Ascending aorta (tissue), 2 donors: ENCODE measurements at regions not wholly inside any gene's neighbourhood (a gene's known extent, or its start where the extent isn't known, plus 50 kb on each side); places are given as distances from the start of the nearest gene placed in this dataset.
A peak's percentile ranks its signal among the peaks of the same experiment; 100 is the strongest.

Source experiments
- DNase-seq, 2 donors: peaks; one replicate each; pipeline ENCODE4 v3.0.0-alpha.2; 2019; ENCODE audit warnings: low spot score in 2 of 2
- H3K27ac ChIP-seq, 2 donors: fragments of 200-600 bp; sonication (generic); one replicate each; pipeline ENCODE4 v1.5.1; 2016 to 2017; ENCODE audit warnings: mild to moderate bottlenecking in 1 of 2
- H3K27me3 ChIP-seq: fragments of 200-600 bp; sonication (generic); one replicate; pipeline ENCODE4 v1.5.1; 2017
- H3K36me3 ChIP-seq, 2 donors: fragments of 200-600 bp; sonication (generic); one replicate each; pipeline ENCODE4 v1.5.1; 2016
- H3K4me1 ChIP-seq, 2 donors: fragments of 200-600 bp; sonication (generic); one replicate each; pipeline ENCODE4 v1.5.1; 2016 to 2017; ENCODE audit warnings: mild to moderate bottlenecking in 1 of 2
- H3K4me3 ChIP-seq, 2 donors: fragments of 200-600 bp; sonication (generic); one replicate each; pipeline ENCODE4 v1.5.1; 2016 to 2017; ENCODE audit warnings: mild to moderate bottlenecking in 1 of 2
- H3K9me3 ChIP-seq, 2 donors: fragments of 200-600 bp; sonication (generic); one replicate each; pipeline ENCODE4 v1.5.1; 2016
- intact Hi-C: fragments of 100-400 bp; cut with DNase I; formaldehyde crosslinking; loops from one replicate; pipeline ENCODE4 v1.15.1; 2023
- TF ChIP-seq, protein P1 (sequence below), 3 experiments: fragments of 200-600 bp in 2 of 3; fragments of 450-650 bp in 1 of 3; sonication (generic) in 2 of 3; IDR thresholded peaks; one replicate each; pipeline ENCODE4 v1.5.1; 2016 to 2019; ENCODE audit warnings: antibody characterized with exemption in 3 of 3, mild to moderate bottlenecking in 1 of 3, moderate library complexity in 1 of 3

DNA sequence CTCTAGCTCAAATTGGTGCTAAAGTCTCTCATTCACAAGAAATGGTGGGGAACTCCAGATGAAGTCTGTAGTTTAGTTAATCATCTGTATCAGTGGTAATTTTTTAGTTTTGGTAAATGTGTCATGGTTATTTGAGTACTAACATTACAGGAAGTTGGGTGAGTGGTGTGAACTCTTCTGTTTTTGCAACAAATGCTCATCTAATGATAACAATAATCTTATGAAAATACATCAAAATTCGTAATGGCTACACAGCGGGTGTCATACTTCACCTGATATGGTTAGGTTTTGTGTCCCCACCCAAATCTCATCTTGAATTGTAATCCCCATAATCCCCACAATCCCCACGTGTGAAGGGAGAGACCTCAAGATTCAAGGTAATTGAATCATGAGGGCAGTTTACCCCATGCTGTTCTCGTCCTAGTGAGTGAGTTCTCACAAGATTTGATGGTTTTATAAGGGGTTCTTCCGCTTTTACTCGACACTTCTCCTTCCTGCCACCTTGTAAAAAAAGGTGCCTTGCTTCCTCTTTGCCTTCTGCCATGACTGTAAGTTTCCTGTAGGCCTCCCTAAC lies 209.3 kb upstream of the FOXN3 start:
- intact Hi-C loops: no loop called here
- H3K27me3 ChIP-seq: no peaks in the 10 kb centered on the region
- no peaks in the 10 kb centered on the region for H3K36me3 ChIP-seq
- TF ChIP-seq, protein P1, sequence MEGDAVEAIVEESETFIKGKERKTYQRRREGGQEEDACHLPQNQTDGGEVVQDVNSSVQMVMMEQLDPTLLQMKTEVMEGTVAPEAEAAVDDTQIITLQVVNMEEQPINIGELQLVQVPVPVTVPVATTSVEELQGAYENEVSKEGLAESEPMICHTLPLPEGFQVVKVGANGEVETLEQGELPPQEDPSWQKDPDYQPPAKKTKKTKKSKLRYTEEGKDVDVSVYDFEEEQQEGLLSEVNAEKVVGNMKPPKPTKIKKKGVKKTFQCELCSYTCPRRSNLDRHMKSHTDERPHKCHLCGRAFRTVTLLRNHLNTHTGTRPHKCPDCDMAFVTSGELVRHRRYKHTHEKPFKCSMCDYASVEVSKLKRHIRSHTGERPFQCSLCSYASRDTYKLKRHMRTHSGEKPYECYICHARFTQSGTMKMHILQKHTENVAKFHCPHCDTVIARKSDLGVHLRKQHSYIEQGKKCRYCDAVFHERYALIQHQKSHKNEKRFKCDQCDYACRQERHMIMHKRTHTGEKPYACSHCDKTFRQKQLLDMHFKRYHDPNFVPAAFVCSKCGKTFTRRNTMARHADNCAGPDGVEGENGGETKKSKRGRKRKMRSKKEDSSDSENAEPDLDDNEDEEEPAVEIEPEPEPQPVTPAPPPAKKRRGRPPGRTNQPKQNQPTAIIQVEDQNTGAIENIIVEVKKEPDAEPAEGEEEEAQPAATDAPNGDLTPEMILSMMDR (IDR thresholded peaks at IDR 0.05): no peak
- H3K9me3 ChIP-seq: no peaks in the 10 kb centered on the region
- H3K4me1 ChIP-seq: no peaks in the 10 kb centered on the region
- H3K27ac ChIP-seq: no peak overlapping the region
- no peak overlapping the region for H3K4me3 ChIP-seq
- no peak for DNase-seq

DNA sequence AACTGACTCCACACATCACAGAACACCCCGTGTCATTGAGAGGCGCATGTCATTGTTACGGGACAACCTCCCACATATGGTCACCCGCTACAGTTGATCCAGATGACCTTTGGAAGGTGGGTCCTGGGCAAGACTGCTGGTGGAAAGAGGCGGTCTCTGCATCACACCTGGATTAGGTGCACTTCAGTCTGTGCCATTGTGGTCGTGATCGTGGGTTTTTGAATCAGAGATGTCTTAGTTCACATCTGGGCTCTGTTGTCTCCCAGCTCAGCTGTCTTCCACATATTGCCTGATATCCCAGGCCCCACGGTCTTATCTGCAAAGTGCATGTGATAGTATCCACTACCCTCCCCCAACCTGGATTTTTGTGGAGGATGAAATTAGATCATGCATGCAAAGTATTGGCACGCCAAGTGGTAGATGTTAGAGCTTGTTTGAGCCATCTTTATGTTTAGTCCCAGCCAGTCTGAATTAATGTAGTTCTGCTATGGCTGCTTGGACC lies 208.7 kb upstream of the FOXN3 start:
- no peak overlapping the region for H3K27ac ChIP-seq
- H3K4me1 ChIP-seq: no peaks in the 10 kb centered on the region
- H3K36me3 ChIP-seq: no peaks in the 10 kb centered on the region
- intact Hi-C loops: no loop called here
- no peak overlapping the region for H3K4me3 ChIP-seq
- H3K27me3 ChIP-seq: no peaks in the 10 kb centered on the region
- H3K9me3 ChIP-seq: no peaks in the 10 kb centered on the region
- DNase-seq: no peak
- TF ChIP-seq, protein P1 (IDR thresholded peaks at IDR 0.05): no peak

DNA sequence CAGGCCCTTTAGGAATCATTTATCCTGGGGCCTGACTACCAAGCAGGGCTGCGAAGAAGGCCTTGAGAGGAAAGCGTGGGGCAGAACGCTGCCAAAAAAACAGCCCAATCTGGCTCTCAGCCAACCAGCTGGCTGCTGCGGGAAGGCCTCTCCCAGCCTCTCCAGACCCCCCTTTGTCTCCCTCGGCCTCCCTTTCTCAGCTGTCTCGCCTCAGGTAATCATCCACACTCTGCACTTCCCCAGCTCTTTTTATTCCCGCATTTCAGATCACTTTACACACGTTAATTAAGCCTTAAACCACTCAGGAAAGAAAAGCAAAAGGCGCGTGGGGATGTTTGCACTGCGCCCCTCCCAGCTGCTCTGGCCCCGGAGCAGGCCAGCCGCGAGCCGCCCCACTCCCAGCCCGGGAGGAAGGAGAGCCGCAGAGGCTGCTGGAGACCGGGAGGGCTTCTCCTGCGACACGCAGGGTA lies 208.2 kb upstream of the FOXN3 start:
- DNase-seq: no peak
- H3K4me1 ChIP-seq: no peaks in the 10 kb centered on the region
- no peaks in the 10 kb centered on the region for H3K9me3 ChIP-seq
- H3K27ac ChIP-seq: no peak overlapping the region
- TF ChIP-seq, protein P1 (IDR thresholded peaks at IDR 0.05): no peak
- H3K36me3 ChIP-seq: no peaks in the 10 kb centered on the region
- intact Hi-C loops: no loop called here
- no peaks in the 10 kb centered on the region for H3K27me3 ChIP-seq
- H3K4me3 ChIP-seq: peak overlapping the region in 1 of 2 donors; percentile 12

DNA sequence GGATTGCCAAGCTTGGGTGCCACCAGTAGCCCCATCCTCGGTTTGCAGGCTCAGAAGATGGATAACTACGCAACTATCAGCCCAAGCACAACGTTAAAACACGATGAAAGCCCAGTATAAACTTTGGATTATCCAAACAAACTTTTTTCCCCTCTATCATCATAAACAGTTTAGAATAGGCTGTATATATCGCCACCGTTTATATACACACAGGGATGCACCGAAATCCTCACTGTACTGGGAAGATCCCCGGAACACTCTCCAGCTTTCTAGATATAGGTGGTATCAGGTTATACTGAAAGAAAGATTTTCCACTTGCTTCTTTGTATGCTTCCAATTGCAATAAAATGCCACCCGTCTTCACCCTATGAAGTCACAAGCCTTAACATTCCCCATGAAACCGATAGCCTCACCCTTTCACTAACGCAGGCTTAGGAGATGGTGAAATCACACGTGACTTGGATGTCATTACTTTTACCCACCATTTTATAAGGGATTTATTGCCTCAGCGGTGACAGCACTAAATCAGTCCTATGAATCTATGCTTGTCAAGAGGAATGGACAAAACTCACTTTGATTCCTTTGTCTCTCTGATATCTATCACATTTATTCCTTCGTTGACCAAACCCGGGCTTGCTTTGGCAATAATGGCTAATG lies 207.6 kb upstream of the FOXN3 start:
- Histone ChIP-seq H3K27me3 (no peaks in the 10 kb centered on the region), H3K4me3 (no peak overlapping the region), H3K36me3 (no peaks in the 10 kb centered on the region), H3K9me3 (no peaks in the 10 kb centered on the region), H3K27ac (no peak overlapping the region), H3K4me1 (no peaks in the 10 kb centered on the region)
- DNase-seq: no peak
- TF ChIP-seq, protein P1 (IDR thresholded peaks at IDR 0.05): no peak
- intact Hi-C loops: no loop called here

DNA sequence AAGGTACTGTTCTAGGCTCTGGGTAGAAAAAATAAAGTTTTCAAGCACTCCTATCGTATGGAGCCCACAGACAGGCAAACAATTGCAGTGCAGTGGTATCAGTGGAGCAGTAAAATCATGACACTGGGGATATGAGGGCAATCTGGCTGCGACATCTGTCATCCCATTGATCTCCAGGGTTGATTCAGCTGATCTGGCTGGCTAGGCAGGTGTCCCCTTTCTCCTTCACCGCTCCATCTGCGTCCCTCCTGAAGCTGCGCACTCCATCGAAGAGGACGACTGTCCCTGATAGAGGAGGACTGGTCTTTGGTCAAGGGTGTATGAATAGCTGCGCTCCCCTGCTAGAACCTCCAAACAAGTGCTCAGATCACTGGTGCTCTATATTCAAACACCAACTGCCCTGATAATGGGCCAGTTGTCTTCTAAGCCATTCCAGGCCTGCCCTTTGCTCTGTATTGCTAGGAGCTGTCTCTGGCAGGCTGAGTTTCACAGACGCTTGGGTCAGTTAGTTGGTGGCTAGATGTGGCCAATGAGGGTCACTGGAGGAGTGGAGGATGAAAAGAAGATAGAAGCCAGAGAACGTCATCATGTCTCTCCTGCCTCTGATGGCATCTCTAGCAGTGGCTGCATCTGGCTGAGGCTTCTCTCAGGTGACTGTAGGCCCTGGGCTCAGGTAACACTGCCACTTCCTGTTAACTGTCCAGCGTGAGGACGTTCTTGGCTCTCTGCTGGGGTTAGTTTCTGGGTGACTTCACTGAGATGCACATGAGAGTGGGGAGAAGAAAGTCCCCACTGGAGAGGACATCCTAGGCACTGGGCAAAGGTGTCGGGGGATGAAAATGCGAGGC lies 205.0 kb upstream of the FOXN3 start:
- Histone ChIP-seq H3K9me3 (no peaks in the 10 kb centered on the region), H3K27me3 (no peaks in the 10 kb centered on the region), H3K4me3 (no peak overlapping the region), H3K4me1 (peaks cover 0 to 2% of the 10 kb centered on the region in 2 donors), H3K27ac (no peak overlapping the region), H3K36me3 (no peaks in the 10 kb centered on the region)
- intact Hi-C loops: no loop called here
- TF ChIP-seq, protein P1 (IDR thresholded peaks at IDR 0.05): no peak
- DNase-seq: no peak
